HG03064 (cell line): ENCODE measurements at regions not wholly inside any gene's neighbourhood (a gene's known extent, or its start where the extent isn't known, plus 50 kb on each side); places are given as distances from the start of the nearest gene placed in this dataset.
"Not testable (repeated sequence)": the region's sequence is repeated elsewhere in the genome, so short reads cannot be mapped to it uniquely, and the experiment has no call there.

Experiments
- ATAC-seq: cut with Tn5 transposase; IDR thresholded peaks from one replicate; pipeline ENCODE4 v1.9.1; 2021; ENCODE audit warnings: low read depth; ENCODE audit not compliant: unreplicated experiment

GRCh38 chr5:75951716-75952115 lies 131.5 kb upstream of the SV2C start:
- no peak for ATAC-seq

- ATAC-seq: no peak
Measured at GRCh38 chr5:75951158-75951557, 132.0 kb upstream of the SV2C start.

- ATAC-seq: no peak
Measured at GRCh38 chr5:75948438-75948837, 134.7 kb upstream of the SV2C start.

- no peak for ATAC-seq
Measured at GRCh38 chr5:75940418-75940817, 142.8 kb upstream of the SV2C start.

GRCh38 chr5:75935572-75935971 lies 147.6 kb upstream of the SV2C start:
- ATAC-seq: no peak

- no peak for ATAC-seq
Measured at GRCh38 chr5:75933489-75933888, 149.7 kb upstream of the SV2C start.

GRCh38 chr5:75931175-75931574 lies 152.0 kb upstream of the SV2C start:
- ATAC-seq: no peak

- no peak for ATAC-seq
Measured at GRCh38 chr5:75928992-75929391, 154.2 kb upstream of the SV2C start.

GRCh38 chr5:75922480-75922879 lies 160.7 kb upstream of the SV2C start:
- no peak for ATAC-seq

- ATAC-seq: no peak
Measured at GRCh38 chr5:75921011-75921410, 162.2 kb upstream of the SV2C start.

- no peak for ATAC-seq
Measured at GRCh38 chr5:75916144-75916543, 167.0 kb upstream of the SV2C start.

GRCh38 chr5:75909223-75909622 lies 174.0 kb upstream of the SV2C start:
- no peak for ATAC-seq

- ATAC-seq: no peak
Measured at GRCh38 chr5:75907651-75908050, 175.5 kb upstream of the SV2C start.

- no peak for ATAC-seq
Measured at GRCh38 chr5:75894482-75894881, 177.2 kb upstream of the POC5 start.

GRCh38 chr5:75891736-75892135 lies 174.5 kb upstream of the POC5 start:
- no peak for ATAC-seq

GRCh38 chr5:75891020-75891419 lies 173.8 kb upstream of the POC5 start:
- ATAC-seq: no peak

GRCh38 chr5:75890546-75890945 lies 173.3 kb upstream of the POC5 start:
- no peak for ATAC-seq

- ATAC-seq: no peak
Measured at GRCh38 chr5:75886706-75887105, 169.5 kb upstream of the POC5 start.

GRCh38 chr5:75885849-75886596 lies 168.8 kb upstream of the POC5 start:
- ATAC-seq: no peak

- no peak for ATAC-seq
Measured at GRCh38 chr5:75885321-75885720, 168.1 kb upstream of the POC5 start.

GRCh38 chr5:75869891-75870290 lies 152.7 kb upstream of the POC5 start:
- no peak for ATAC-seq

- ATAC-seq: no peak
Measured at GRCh38 chr5:75862872-75863271, 145.6 kb upstream of the POC5 start.

- ATAC-seq: not testable (repeated sequence)
Measured at GRCh38 chr5:75859621-75860020, 142.4 kb upstream of the POC5 start.
